ENCODE measurements at regions not wholly inside any gene's neighbourhood (a gene's known extent, or its start where the extent isn't known, plus 50 kb on each side); places are given as distances from the start of the nearest gene placed in this dataset.

GRCh38 chr1:115233598-115233997 lies 104.5 kb downstream of the NGF start:
- no peak for DNase-seq

- DNase-seq, result no peak
These were observed 107.8 kb downstream of the NGF start for GRCh38 chr1:115230281-115230680.

- no peak for DNase-seq
These were observed 109.0 kb downstream of the NGF start for GRCh38 chr1:115229016-115229415.

- DNase-seq, result no peak
These were observed 109.9 kb downstream of the NGF start for GRCh38 chr1:115228191-115228590.

GRCh38 chr1:115227346-115228082 lies 110.5 kb downstream of the NGF start:
- no peak for DNase-seq

GRCh38 chr1:115225993-115226685 lies 111.9 kb downstream of the NGF start:
- no peak for DNase-seq

- DNase-seq, result no peak
These were observed 113.4 kb downstream of the NGF start for GRCh38 chr1:115224636-115225035.

- DNase-seq, result no peak
These were observed 115.2 kb downstream of the NGF start for GRCh38 chr1:115222616-115223402.

- no peak for DNase-seq
These were observed 117.4 kb downstream of the NGF start for GRCh38 chr1:115220340-115221270.

- DNase-seq, result no peak
These were observed 118.1 kb downstream of the NGF start for GRCh38 chr1:115219927-115220326.

GRCh38 chr1:115218699-115219098 lies 119.3 kb downstream of the NGF start:
- no peak for DNase-seq

GRCh38 chr1:115218034-115218405 lies 120.0 kb downstream of the NGF start:
- no peak for DNase-seq

GRCh38 chr1:115217150-115218033 lies 120.7 kb downstream of the NGF start:
- no peak for DNase-seq

- no peak for DNase-seq
These were observed 122.1 kb downstream of the NGF start for GRCh38 chr1:115215703-115216521.

GRCh38 chr1:115215110-115215509 lies 122.9 kb downstream of the NGF start:
- DNase-seq, result no peak

- DNase-seq, result no peak
These were observed 124.0 kb downstream of the NGF start for GRCh38 chr1:115214098-115214497.

GRCh38 chr1:115213130-115213529 lies 123.8 kb upstream of the TSPAN2 start:
- DNase-seq, result no peak

- no peak for DNase-seq
These were observed 121.9 kb upstream of the TSPAN2 start for GRCh38 chr1:115211071-115211745.

GRCh38 chr1:115210302-115210711 lies 121.0 kb upstream of the TSPAN2 start:
- DNase-seq, result no peak

- DNase-seq, result no peak
These were observed 115.2 kb upstream of the TSPAN2 start for GRCh38 chr1:115204513-115204912.
